Epithelial cell of esophagus (primary cell): ENCODE measurements at regions not wholly inside any gene's neighbourhood (a gene's known extent, or its start where the extent isn't known, plus 50 kb on each side); places are given as distances from the start of the nearest gene placed in this dataset.

Source experiments
- DNase-seq: peaks from one replicate; pipeline ENCODE4 v3.0.0; 2010; ENCODE audit warnings: low read depth
- H3K4me3 ChIP-seq: 2 replicates; pipeline ENCODE4 v1.5.1; 2011; ENCODE audit warnings: mild to moderate bottlenecking, low read length, control low read depth
- CTCF ChIP-seq: IDR thresholded peaks from 2 replicates; pipeline ENCODE4 v1.5.1; 2011; ENCODE audit warnings: low read depth, mild to moderate bottlenecking, low read length, control low read depth, inconsistent platforms; ENCODE audit not compliant: insufficient read depth; ENCODE audit errors: missing control alignments

- TF ChIP-seq CTCF: no peak
- no peak for DNase-seq
- H3K4me3 ChIP-seq: no peak overlapping the region
Observed at GRCh38 chr12:20127413-20127812, 240.9 kb upstream of the PDE3A start.

DNA sequence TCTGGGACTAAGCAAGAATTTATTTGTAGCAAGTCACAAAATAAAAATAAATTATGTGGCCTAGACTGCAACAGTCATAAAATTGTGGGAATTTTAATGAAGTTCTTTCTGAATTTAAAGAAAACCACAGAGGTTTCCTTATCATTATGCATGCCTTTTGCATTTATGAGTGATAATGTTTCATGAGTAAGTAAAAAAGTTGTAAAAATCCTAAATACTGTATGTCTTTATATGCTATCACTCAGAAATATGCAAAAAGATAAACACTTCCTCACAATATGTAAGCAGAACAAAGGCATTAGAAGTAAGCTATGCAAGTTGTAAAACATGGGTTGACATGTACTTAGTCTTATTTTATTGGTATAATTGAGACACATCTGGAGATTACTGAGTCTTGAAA, 239.4 kb upstream of the PDE3A start:
- no peak overlapping the region for H3K4me3 ChIP-seq
- no peak for DNase-seq
- no peak for TF ChIP-seq CTCF

DNA sequence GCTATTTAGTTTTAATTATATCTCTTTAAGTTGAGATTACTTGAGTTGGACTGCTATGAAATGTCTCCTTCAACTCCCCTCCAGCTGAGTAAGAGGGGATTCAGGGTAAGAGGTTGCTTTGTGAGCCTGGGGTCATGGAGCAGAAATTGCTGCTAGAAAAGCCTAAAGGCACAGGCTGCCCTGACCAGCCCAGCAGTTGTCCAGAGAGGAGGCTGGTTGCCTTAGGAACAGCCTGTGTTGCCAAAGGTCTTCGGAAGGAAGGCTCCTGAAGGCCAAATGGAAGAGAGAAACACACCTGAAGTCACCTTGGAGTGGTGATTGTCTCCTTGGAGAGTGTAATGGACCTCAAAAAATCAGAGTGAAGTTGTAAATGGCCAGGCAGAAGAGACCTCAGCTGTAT, 235.5 kb upstream of the PDE3A start:
- no peak for TF ChIP-seq CTCF
- no peak overlapping the region for H3K4me3 ChIP-seq
- DNase-seq: no peak

DNA sequence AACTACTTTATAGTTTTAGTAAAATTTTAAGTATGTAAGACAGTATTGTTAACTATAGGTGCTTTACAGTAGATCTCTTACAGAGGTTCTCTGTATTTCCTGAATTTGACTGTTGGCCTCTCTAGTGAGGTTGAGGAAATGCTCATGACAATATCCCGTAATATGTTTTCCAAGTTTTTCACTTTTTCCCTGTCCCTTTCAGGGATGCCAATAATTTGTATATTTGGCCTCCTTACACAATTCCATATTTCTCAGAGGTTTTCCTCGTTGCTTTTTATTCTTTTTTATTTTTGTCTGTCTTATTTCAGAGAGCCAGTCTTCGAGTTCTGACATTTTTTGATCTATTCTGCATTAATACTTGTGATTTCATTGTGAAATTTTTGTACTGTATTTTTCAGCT, 233.7 kb upstream of the PDE3A start:
- no peak for TF ChIP-seq CTCF

DNA sequence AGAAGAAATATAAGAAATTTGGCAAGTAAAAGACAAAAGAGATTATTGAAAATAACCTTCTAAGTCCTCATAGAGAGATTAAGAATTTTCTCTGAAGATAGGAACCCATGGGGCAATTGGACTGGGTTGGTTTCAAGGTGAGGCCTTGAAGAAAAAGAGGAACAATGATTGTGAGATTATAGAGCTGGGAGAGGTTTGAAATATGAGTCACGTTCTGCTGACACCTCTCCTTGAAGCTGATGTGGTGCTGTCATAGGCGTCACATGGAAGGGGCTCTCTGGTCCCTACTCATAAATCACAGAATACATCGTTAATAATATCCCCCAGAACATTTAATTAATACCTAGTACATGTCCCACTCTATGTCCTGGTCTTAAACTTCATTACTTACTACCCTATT, 227.6 kb upstream of the PDE3A start:
- H3K4me3 ChIP-seq: no peak overlapping the region
- DNase-seq: no peak
- TF ChIP-seq CTCF: no peak

More for the DNA sequence above, 233.7 kb upstream of the PDE3A start:
- DNase-seq: no peak
- no peak overlapping the region for H3K4me3 ChIP-seq

- H3K4me3 ChIP-seq: no peak overlapping the region
- no peak for TF ChIP-seq CTCF
- DNase-seq: no peak
Observed at GRCh38 chr12:20142316-20142715, 226.0 kb upstream of the PDE3A start.

DNA sequence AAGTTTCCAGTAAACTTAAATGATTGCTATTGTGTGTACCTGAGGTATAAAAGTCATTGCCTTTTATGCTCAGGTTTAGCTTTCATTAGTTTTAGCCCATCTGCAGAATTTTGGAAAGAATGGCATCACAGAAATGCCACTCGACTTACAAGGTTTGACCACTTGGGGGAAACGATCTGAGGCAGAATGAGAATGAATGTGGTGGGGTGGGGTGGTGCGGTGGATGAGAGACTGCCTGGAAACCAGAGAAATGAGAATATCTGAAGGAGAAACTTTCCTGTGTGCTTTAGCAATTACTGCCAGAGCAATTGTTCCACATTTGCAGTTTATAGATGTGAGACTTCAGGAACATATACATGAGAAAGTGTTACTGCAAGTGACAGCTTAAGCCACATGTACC, 225.4 kb upstream of the PDE3A start:
- no peak for TF ChIP-seq CTCF
- no peak overlapping the region for H3K4me3 ChIP-seq
- DNase-seq: no peak
